ENCODE measurements at regions not wholly inside any gene's neighbourhood (a gene's known extent, or its start where the extent isn't known, plus 50 kb on each side); places are given as distances from the start of the nearest gene placed in this dataset.

GRCh38 chr18:67583621-67584020 is 67.1 kb upstream of the DSEL start:
- TF ChIP-seq, protein P1, sequence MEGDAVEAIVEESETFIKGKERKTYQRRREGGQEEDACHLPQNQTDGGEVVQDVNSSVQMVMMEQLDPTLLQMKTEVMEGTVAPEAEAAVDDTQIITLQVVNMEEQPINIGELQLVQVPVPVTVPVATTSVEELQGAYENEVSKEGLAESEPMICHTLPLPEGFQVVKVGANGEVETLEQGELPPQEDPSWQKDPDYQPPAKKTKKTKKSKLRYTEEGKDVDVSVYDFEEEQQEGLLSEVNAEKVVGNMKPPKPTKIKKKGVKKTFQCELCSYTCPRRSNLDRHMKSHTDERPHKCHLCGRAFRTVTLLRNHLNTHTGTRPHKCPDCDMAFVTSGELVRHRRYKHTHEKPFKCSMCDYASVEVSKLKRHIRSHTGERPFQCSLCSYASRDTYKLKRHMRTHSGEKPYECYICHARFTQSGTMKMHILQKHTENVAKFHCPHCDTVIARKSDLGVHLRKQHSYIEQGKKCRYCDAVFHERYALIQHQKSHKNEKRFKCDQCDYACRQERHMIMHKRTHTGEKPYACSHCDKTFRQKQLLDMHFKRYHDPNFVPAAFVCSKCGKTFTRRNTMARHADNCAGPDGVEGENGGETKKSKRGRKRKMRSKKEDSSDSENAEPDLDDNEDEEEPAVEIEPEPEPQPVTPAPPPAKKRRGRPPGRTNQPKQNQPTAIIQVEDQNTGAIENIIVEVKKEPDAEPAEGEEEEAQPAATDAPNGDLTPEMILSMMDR (IDR thresholded peaks at IDR 0.05) = no peak
- TF ChIP-seq POLR2A (IDR thresholded peaks at IDR 0.05) = no peak
